Naive thymus-derived CD4-positive, alpha-beta T cell (primary cell): ENCODE measurements at regions not wholly inside any gene's neighbourhood (a gene's known extent, or its start where the extent isn't known, plus 50 kb on each side); places are given as distances from the start of the nearest gene placed in this dataset.

Source experiments
- ATAC-seq: fragments of 150-1000 bp; cut with Tn5 transposase; 2 replicates; pipeline ENCODE4 v1.10.0; 2021; ENCODE audit warnings: mild to moderate bottlenecking, moderate library complexity
- CTCF ChIA-PET: fragments of 350-600 bp; sonication (Branson Sonifier 250); formaldehyde crosslinking; loops from one replicate; lab custom pipeline; 2021; ENCODE audit warnings: antibody characterized with exemption; lab: Charles Lee
- POLR2A ChIA-PET: fragments of 350-600 bp; sonication (Branson Sonifier 250); formaldehyde crosslinking; loops from one replicate; lab custom pipeline; 2021; ENCODE audit warnings: antibody characterized with exemption, inconsistent platforms; lab: Charles Lee
- DNase-seq, 9 donors: peaks; one replicate each; pipeline versions ENCODE4 v3.0.0 to v3.0.0-alpha.2; 2020 to 2022; ENCODE audit warnings: mixed read lengths in 1 of 9
- H3K27ac ChIP-seq: one replicate; pipeline ENCODE4 v1.7.0; 2013; ENCODE audit warnings: mild to moderate bottlenecking, low read depth, low read length, moderate library complexity
- H3K27me3 ChIP-seq, 2 donors: one replicate each; pipeline ENCODE4 v1.7.0; 2013; ENCODE audit warnings: low read length in 2 of 2, mild to moderate bottlenecking in 2 of 2, moderate library complexity in 2 of 2; ENCODE audit not compliant: control insufficient read depth in 2 of 2, insufficient read depth in 2 of 2
- H3K36me3 ChIP-seq, 3 experiments: 1 replicate in 2 of 3; 2 replicates in 1 of 3; pipeline ENCODE4 v1.7.0; 2013; ENCODE audit warnings: low read length in 3 of 3, mild to moderate bottlenecking in 3 of 3, moderate library complexity in 1 of 3; ENCODE audit not compliant: insufficient read depth in 3 of 3, control insufficient read depth in 2 of 3
- H3K4me1 ChIP-seq, 2 donors: one replicate each; pipeline ENCODE4 v1.7.0; 2013; ENCODE audit warnings: low read length in 2 of 2, mild to moderate bottlenecking in 2 of 2, moderate library complexity in 1 of 2; ENCODE audit not compliant: control insufficient read depth in 2 of 2, insufficient read depth in 2 of 2
- H3K4me3 ChIP-seq: 2 replicates; pipeline ENCODE4 v1.7.0; 2013; ENCODE audit warnings: mild to moderate bottlenecking, low read length
- H3K9me3 ChIP-seq, 3 experiments: 1 replicate in 2 of 3; 2 replicates in 1 of 3; pipeline ENCODE4 v1.7.0; 2013; ENCODE audit warnings: low read length in 3 of 3; ENCODE audit not compliant: control insufficient read depth in 2 of 3
- H3K27ac Mint-ChIP-seq, 9 donors: one replicate each; pipeline ENCODE4 v1.8.0; 2020 to 2022; ENCODE audit warnings: mixed read lengths in 9 of 9, mild to moderate bottlenecking in 8 of 9, moderate library complexity in 5 of 9, inconsistent platforms in 2 of 9
- H3K27me3 Mint-ChIP-seq, 5 donors: one replicate each; pipeline ENCODE4 v1.8.0; 2021 to 2022; ENCODE audit warnings: mixed read lengths in 5 of 5, mild to moderate bottlenecking in 1 of 5
- H3K36me3 Mint-ChIP-seq, 5 donors: one replicate each; pipeline ENCODE4 v1.8.0; 2020 to 2022; ENCODE audit warnings: mixed read lengths in 5 of 5, mild to moderate bottlenecking in 3 of 5, inconsistent platforms in 1 of 5
- H3K4me1 Mint-ChIP-seq, 7 donors: one replicate each; pipeline ENCODE4 v1.8.0; 2020 to 2022; ENCODE audit warnings: mixed read lengths in 7 of 7, mild to moderate bottlenecking in 3 of 7, inconsistent platforms in 1 of 7
- H3K4me3 Mint-ChIP-seq, 10 donors: one replicate each; pipeline ENCODE4 v1.8.0; 2020 to 2022; ENCODE audit warnings: mild to moderate bottlenecking in 10 of 10, mixed read lengths in 10 of 10, moderate library complexity in 6 of 10, inconsistent platforms in 2 of 10
- H3K9me3 Mint-ChIP-seq, 11 donors: one replicate each; pipeline ENCODE4 v1.8.0; 2020 to 2022; ENCODE audit warnings: mixed read lengths in 11 of 11, mild to moderate bottlenecking in 4 of 11, inconsistent platforms in 1 of 11, moderate library complexity in 1 of 11
- intact Hi-C, 2 donors: fragments of 100-400 bp; cut with micrococcal nuclease; formaldehyde crosslinking; loops; one replicate each; pipeline ENCODE4 v1.15.1; 2023

DNA sequence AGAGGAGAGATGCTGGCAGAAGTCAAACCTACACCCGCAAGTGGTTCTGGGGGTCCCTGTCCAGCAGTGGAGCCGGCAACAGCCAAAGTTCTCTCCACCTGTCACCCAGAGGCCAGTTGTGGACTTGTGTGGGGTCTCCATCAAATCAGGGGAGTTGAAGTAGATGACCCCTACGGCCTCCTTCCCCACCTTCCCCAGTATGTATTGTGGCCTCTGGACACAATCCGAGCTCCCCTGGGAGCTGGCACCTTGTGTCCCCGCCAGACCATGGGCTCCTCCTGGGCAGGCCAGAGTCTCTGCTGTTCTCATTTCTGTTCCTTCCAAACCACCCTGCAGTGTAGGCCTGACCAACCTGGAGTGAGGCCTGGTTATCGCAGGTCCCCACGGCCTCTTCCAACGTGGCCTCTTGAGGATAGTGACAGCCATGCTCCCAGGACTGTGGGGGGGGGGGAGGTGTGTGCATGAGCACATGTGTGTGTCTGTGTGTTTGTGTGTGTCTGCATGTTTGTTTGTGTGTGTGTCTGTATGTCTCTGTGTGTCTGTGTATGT lies 246.4 kb downstream of the MATN1 start:
- ChIA-PET CTCF (no interaction called here), POLR2A (no interaction called here)
- Mint-ChIP-seq H3K4me1 (no peaks in the 10 kb centered on the region), H3K36me3 (peaks cover 0 to 11% (median 3%) of the 10 kb centered on the region in 5 donors), H3K4me3 (no peak overlapping the region), H3K9me3 (peaks cover 0 to 21% (median 11%) of the 10 kb centered on the region in 11 donors), H3K27me3 (peaks cover 0 to 17% (median 4%) of the 10 kb centered on the region in 5 donors), H3K27ac (no peak overlapping the region)
- Histone ChIP-seq H3K27me3 (no peaks in the 10 kb centered on the region), H3K9me3 (peaks cover 0 to 19% (median 3%) of the 10 kb centered on the region in 3 experiments), H3K36me3 (no peaks in the 10 kb centered on the region), H3K27ac (no peak overlapping the region), H3K4me3 (no peak overlapping the region), H3K4me1 (no peaks in the 10 kb centered on the region)
- intact Hi-C loops = no loop called here
- ATAC-seq (no peak), DNase-seq (no peak)

GRCh38 chr1:30476476-30476875 lies 246.9 kb downstream of the MATN1 start:
- no peak for ATAC-seq
- Mint-ChIP-seq H3K36me3 (peaks cover 0 to 6% (median 0%) of the 10 kb centered on the region in 5 donors), H3K4me3 (no peak overlapping the region), H3K27ac (no peak overlapping the region), H3K4me1 (no peaks in the 10 kb centered on the region), H3K9me3 (peaks cover 0 to 16% (median 6%) of the 10 kb centered on the region in 11 donors), H3K27me3 (peaks cover 0 to 17% (median under 1%) of the 10 kb centered on the region in 5 donors)
- Histone ChIP-seq H3K4me3 (no peak overlapping the region), H3K27me3 (no peaks in the 10 kb centered on the region), H3K27ac (no peak overlapping the region), H3K4me1 (no peaks in the 10 kb centered on the region), H3K9me3 (peaks cover 0 to 16% (median under 1%) of the 10 kb centered on the region in 3 experiments), H3K36me3 (no peaks in the 10 kb centered on the region)
- POLR2A ChIA-PET = no interaction called here
- no peak for DNase-seq
- intact Hi-C loops = no loop called here
- CTCF ChIA-PET = no interaction called here

DNA sequence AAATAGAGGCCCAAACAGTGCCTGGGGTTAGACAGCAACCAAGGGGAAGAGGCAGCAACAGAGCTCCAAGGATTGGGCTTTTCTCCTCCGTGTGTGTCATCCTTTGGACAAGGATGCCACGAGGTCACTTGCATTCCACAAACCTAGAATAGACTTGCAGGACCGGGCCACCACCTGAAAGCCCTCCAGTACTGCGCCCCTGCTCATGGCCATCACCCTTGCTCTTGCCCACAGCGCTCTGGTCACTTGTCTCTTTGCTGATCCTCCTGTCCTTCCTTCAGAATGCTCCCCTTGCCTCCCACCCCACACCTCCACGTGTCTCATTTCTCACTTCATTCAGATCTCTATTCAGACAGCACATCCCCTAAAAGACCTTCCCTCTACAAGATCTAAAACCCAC lies 247.4 kb downstream of the MATN1 start:
- Histone ChIP-seq H3K9me3 (peaks cover 0 to 12% (median 0%) of the 10 kb centered on the region in 3 experiments), H3K27me3 (no peaks in the 10 kb centered on the region), H3K4me1 (no peaks in the 10 kb centered on the region), H3K27ac (no peak overlapping the region), H3K4me3 (no peak overlapping the region), H3K36me3 (no peaks in the 10 kb centered on the region)
- Mint-ChIP-seq H3K36me3 (peaks cover 0 to 6% (median 0%) of the 10 kb centered on the region in 5 donors), H3K27me3 (peaks cover 0 to 17% (median 6%) of the 10 kb centered on the region in 5 donors), H3K9me3 (peaks cover 0 to 11% (median 5%) of the 10 kb centered on the region in 11 donors), H3K4me1 (no peaks in the 10 kb centered on the region), H3K27ac (no peak overlapping the region), H3K4me3 (no peak overlapping the region)
- intact Hi-C loops = no loop called here
- ChIA-PET CTCF (no interaction called here), POLR2A (no interaction called here)
- DNase-seq (no peak), ATAC-seq (no peak)

- no peak for DNase-seq
- ATAC-seq = no peak
- H3K27me3 Mint-ChIP-seq = peaks cover 0 to 17% (median 6%) of the 10 kb centered on the region in 5 donors
- no peak overlapping the region for H3K27ac Mint-ChIP-seq
- H3K4me1 ChIP-seq = no peaks in the 10 kb centered on the region
- no peak overlapping the region for H3K4me3 ChIP-seq
- intact Hi-C loops = no loop called here
- no peaks in the 10 kb centered on the region for H3K4me1 Mint-ChIP-seq
- no peaks in the 10 kb centered on the region for H3K36me3 ChIP-seq
- no peaks in the 10 kb centered on the region for H3K27me3 ChIP-seq
- CTCF ChIA-PET = no interaction called here
- no peak overlapping the region for H3K4me3 Mint-ChIP-seq
- H3K9me3 Mint-ChIP-seq = peaks cover 0 to 4% (median 0%) of the 10 kb centered on the region in 11 donors
- H3K9me3 ChIP-seq = peaks cover 0 to 5% (median 0%) of the 10 kb centered on the region in 3 experiments
- no peaks in the 10 kb centered on the region for H3K36me3 Mint-ChIP-seq
- H3K27ac ChIP-seq = no peak overlapping the region
- POLR2A ChIA-PET = no interaction called here
Observed at GRCh38 chr1:30475201-30475600, 248.2 kb downstream of the MATN1 start.

- Histone ChIP-seq H3K27me3 (no peaks in the 10 kb centered on the region), H3K36me3 (no peaks in the 10 kb centered on the region), H3K4me1 (no peaks in the 10 kb centered on the region), H3K9me3 (peaks cover 0 to 1% (median 0%) of the 10 kb centered on the region in 3 experiments), H3K4me3 (no peak overlapping the region), H3K27ac (no peak overlapping the region)
- no peak for ATAC-seq
- no peaks in the 10 kb centered on the region for H3K4me1 Mint-ChIP-seq
- H3K4me3 Mint-ChIP-seq = no peak overlapping the region
- no peak overlapping the region for H3K27ac Mint-ChIP-seq
- intact Hi-C loops = no loop called here
- peaks cover 0 to 14% (median 6%) of the 10 kb centered on the region in 5 donors for H3K27me3 Mint-ChIP-seq
- H3K36me3 Mint-ChIP-seq = no peaks in the 10 kb centered on the region
- H3K9me3 Mint-ChIP-seq = no peaks in the 10 kb centered on the region
- no peak for DNase-seq
- CTCF ChIA-PET = no interaction called here
- POLR2A ChIA-PET = no interaction called here
Observed at GRCh38 chr1:30474818-30475200, 248.6 kb downstream of the MATN1 start.

GRCh38 chr1:30473922-30474817 lies 249.2 kb downstream of the MATN1 start:
- ChIA-PET POLR2A (no interaction called here), CTCF (no interaction called here)
- Mint-ChIP-seq H3K27me3 (peaks cover 0 to 12% (median 6%) of the 10 kb centered on the region in 5 donors), H3K27ac (no peak overlapping the region), H3K4me3 (no peak overlapping the region), H3K9me3 (no peaks in the 10 kb centered on the region), H3K36me3 (no peaks in the 10 kb centered on the region), H3K4me1 (no peaks in the 10 kb centered on the region)
- Histone ChIP-seq H3K27me3 (no peaks in the 10 kb centered on the region), H3K9me3 (no peaks in the 10 kb centered on the region), H3K27ac (no peak overlapping the region), H3K4me1 (no peaks in the 10 kb centered on the region), H3K36me3 (no peaks in the 10 kb centered on the region), H3K4me3 (no peak overlapping the region)
- DNase-seq (peak in 1 of 9 donors; percentile 4), ATAC-seq (no peak)
- intact Hi-C loops = no loop called here
